ENCODE measurements at regions not wholly inside any gene's neighbourhood (a gene's known extent, or its start where the extent isn't known, plus 50 kb on each side); places are given as distances from the start of the nearest gene placed in this dataset.

DNA sequence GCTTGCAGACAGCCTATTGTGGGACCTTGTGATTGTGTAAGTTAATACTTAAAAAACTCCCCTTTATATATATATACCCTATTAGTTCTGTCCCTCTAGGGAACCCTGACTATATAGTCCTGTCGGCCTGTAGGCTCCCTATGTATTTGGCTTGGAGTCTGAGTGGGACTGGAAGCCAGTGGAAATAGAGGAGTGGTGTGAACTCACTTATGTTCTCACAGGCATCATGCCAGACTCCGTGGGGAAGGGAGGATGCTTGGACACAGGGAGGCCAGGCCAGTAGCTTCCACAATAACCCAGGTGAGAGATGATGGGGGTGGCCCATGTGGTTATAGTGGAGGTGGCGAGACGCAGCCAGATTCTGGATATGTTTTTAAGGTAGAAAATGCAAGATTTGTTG lies 136.7 kb upstream of the SYT6 start:
- no peaks in the 10 kb centered on the region for H3K36me3 ChIP-seq
- DNase-seq: no peak
- no peak overlapping the region for H3K4me3 ChIP-seq
- H3K9me3 ChIP-seq: no peaks in the 10 kb centered on the region
- no peak for ATAC-seq
- no peak overlapping the region for H3K27ac ChIP-seq
- peaks cover 0 to 9% (median 0%) of the 10 kb centered on the region in 9 donors for H3K27me3 ChIP-seq
- no peaks in the 10 kb centered on the region for H3K4me1 ChIP-seq
- WGBS, 4 donors: 70 to 81% (median 76%) methylated on average over 4 of the region's 4 CpGs
- TF ChIP-seq CTCF (IDR thresholded peaks at IDR 0.05): no peak
- TF ChIP-seq POLR2A (IDR thresholded peaks at IDR 0.05): no peak
- intact Hi-C loops (cut with DNase I): no loop called here

DNA sequence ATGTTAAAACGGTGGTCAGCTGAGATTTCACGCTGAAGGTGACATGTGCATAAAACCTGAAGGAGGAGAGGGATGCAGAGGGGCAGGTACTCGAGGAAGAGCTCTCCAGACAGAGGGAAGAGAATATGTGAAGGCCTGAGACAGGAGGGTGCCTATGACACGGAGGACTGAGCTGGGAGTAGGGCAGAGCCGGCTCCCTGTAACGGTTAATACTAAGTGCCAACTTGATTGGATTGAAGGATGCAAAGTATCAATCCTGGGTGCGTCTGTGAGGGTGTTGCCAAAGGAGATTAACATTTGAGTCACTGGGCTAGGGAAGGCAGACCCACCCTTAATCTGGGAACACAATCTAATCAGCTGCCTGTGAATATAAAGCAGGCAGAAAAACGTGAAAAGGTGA lies 136.2 kb upstream of the SYT6 start:
- Histone ChIP-seq H3K4me1 (no peaks in the 10 kb centered on the region), H3K27me3 (peaks cover 0 to 7% (median 0%) of the 10 kb centered on the region in 9 donors), H3K9me3 (no peaks in the 10 kb centered on the region), H3K4me3 (no peak overlapping the region), H3K27ac (no peak overlapping the region), H3K36me3 (no peaks in the 10 kb centered on the region)
- TF ChIP-seq POLR2A (IDR thresholded peaks at IDR 0.05) (no peak), CTCF (IDR thresholded peaks at IDR 0.05) (no peak)
- ATAC-seq: no peak
- WGBS, 4 donors: 59 to 74% (median 68%) methylated on average over 8 of the region's 8 CpGs
- intact Hi-C loops (cut with DNase I): loop anchor here in 7 of 10 donors (5.0 to 10.0 kb wide), 5 partner anchors 175 to 455 kb away; no protein-coding TSS in a partner anchor
- DNase-seq: no peak

- intact Hi-C loops (cut with DNase I): loop anchor here in 7 of 10 donors (5.0 to 10.0 kb wide), 5 partner anchors 175 to 455 kb away; no protein-coding TSS in a partner anchor
- Histone ChIP-seq H3K4me3 (no peak overlapping the region), H3K9me3 (no peaks in the 10 kb centered on the region), H3K27ac (no peak overlapping the region), H3K4me1 (no peaks in the 10 kb centered on the region), H3K36me3 (no peaks in the 10 kb centered on the region), H3K27me3 (peaks cover 0 to 2% (median 0%) of the 10 kb centered on the region in 9 donors)
- DNase-seq (no peak), ATAC-seq (no peak)
- no peak for TF ChIP-seq CTCF (IDR thresholded peaks at IDR 0.05)
- TF ChIP-seq POLR2A (IDR thresholded peaks at IDR 0.05): no peak
- 76 to 78% (median 78%) methylated on average over 9 of the region's 9 CpGs for WGBS, 4 donors
Measured at GRCh38 chr1:114289306-114289705, 135.6 kb upstream of the SYT6 start.

- Histone ChIP-seq H3K27ac (no peak overlapping the region), H3K9me3 (no peaks in the 10 kb centered on the region), H3K36me3 (no peaks in the 10 kb centered on the region), H3K27me3 (no peaks in the 10 kb centered on the region), H3K4me1 (no peaks in the 10 kb centered on the region), H3K4me3 (no peak overlapping the region)
- 86 to 92% (median 90%) methylated on average over 3 of the region's 3 CpGs for WGBS, 4 donors
- intact Hi-C loops (cut with DNase I): loop anchor here in 7 of 10 donors (5.0 to 10.0 kb wide), 5 partner anchors 172 to 452 kb away; no protein-coding TSS in a partner anchor
- TF ChIP-seq CTCF (IDR thresholded peaks at IDR 0.05) (no peak), POLR2A (IDR thresholded peaks at IDR 0.05) (no peak)
- DNase-seq (no peak), ATAC-seq (no peak)
Measured at GRCh38 chr1:114286960-114287359, 133.3 kb upstream of the SYT6 start.
